Chondrocyte (in vitro differentiated cells): ENCODE measurements at regions not wholly inside any gene's neighbourhood (a gene's known extent, or its start where the extent isn't known, plus 50 kb on each side); places are given as distances from the start of the nearest gene placed in this dataset.
A peak's percentile ranks its signal among the peaks of the same experiment; 100 is the strongest.

Source experiments
- DNase-seq: peaks from one replicate; pipeline ENCODE4 v3.0.0; 2021; ENCODE audit warnings: mixed read lengths, low spot score
- H3K27ac Mint-ChIP-seq: one replicate; pipeline ENCODE4 v1.8.0; 2021; ENCODE audit warnings: mild to moderate bottlenecking, moderate library complexity, mixed read lengths; ENCODE audit not compliant: unreplicated experiment
- H3K27me3 Mint-ChIP-seq: 2 replicates; pipeline ENCODE4 v1.8.0; 2021; ENCODE audit warnings: low read depth, mixed read lengths
- H3K36me3 Mint-ChIP-seq: 2 replicates; pipeline ENCODE4 v1.8.0; 2021; ENCODE audit warnings: low read depth, mixed read lengths
- H3K4me1 Mint-ChIP-seq: 2 replicates; pipeline ENCODE4 v1.8.0; 2021; ENCODE audit warnings: low read depth, mild to moderate bottlenecking, mixed read lengths
- H3K4me3 Mint-ChIP-seq: one replicate; pipeline ENCODE4 v1.8.0; 2021; ENCODE audit warnings: mild to moderate bottlenecking, moderate library complexity, mixed read lengths; ENCODE audit not compliant: unreplicated experiment
- H3K9me3 Mint-ChIP-seq: 2 replicates; pipeline ENCODE4 v1.8.0; 2021; ENCODE audit warnings: low read depth, mixed read lengths
- CTCF ChIP-seq: fragments of 200-600 bp; sonication (generic); IDR thresholded peaks from 2 replicates; pipeline ENCODE4 v1.5.0; 2021; ENCODE audit warnings: antibody characterized with exemption, mild to moderate bottlenecking, moderate library complexity

- DNase-seq: peak; percentile 56
- H3K4me3 Mint-ChIP-seq: no peak overlapping the region
- H3K36me3 Mint-ChIP-seq: no peaks in the 10 kb centered on the region
- H3K9me3 Mint-ChIP-seq: no peaks in the 10 kb centered on the region
- peaks cover 4% of the 10 kb centered on the region for H3K4me1 Mint-ChIP-seq
- no peak overlapping the region for H3K27ac Mint-ChIP-seq
- H3K27me3 Mint-ChIP-seq: peaks cover 13% of the 10 kb centered on the region
- no peak for TF ChIP-seq CTCF
Observed at GRCh38 chr1:22287946-22288520, 145.1 kb upstream of the WNT4 start.

GRCh38 chr1:22288593-22289241 is 145.8 kb upstream of the WNT4 start:
- no peaks in the 10 kb centered on the region for H3K9me3 Mint-ChIP-seq
- no peak for TF ChIP-seq CTCF
- H3K27ac Mint-ChIP-seq: no peak overlapping the region

GRCh38 chr1:22289307-22289995 is 146.6 kb upstream of the WNT4 start:
- Mint-ChIP-seq H3K4me1 (peaks cover 4% of the 10 kb centered on the region), H3K9me3 (no peaks in the 10 kb centered on the region), H3K36me3 (no peaks in the 10 kb centered on the region), H3K27me3 (peaks cover 5% of the 10 kb centered on the region), H3K4me3 (no peak overlapping the region), H3K27ac (no peak overlapping the region)
- DNase-seq: peak; percentile 40
- no peak for TF ChIP-seq CTCF

More at GRCh38 chr1:22288593-22289241, 145.8 kb upstream of the WNT4 start:
- peaks cover 4% of the 10 kb centered on the region for H3K4me1 Mint-ChIP-seq
- DNase-seq: no peak
- H3K36me3 Mint-ChIP-seq: no peaks in the 10 kb centered on the region
- no peak overlapping the region for H3K4me3 Mint-ChIP-seq
- peaks cover 9% of the 10 kb centered on the region for H3K27me3 Mint-ChIP-seq

GRCh38 chr1:22290157-22290556 is 147.3 kb upstream of the WNT4 start:
- no peak for TF ChIP-seq CTCF
- DNase-seq: no peak
- Mint-ChIP-seq H3K27ac (no peak overlapping the region), H3K9me3 (no peaks in the 10 kb centered on the region), H3K4me3 (no peak overlapping the region), H3K4me1 (peaks cover 4% of the 10 kb centered on the region), H3K36me3 (no peaks in the 10 kb centered on the region), H3K27me3 (peaks cover 3% of the 10 kb centered on the region)

GRCh38 chr1:22290611-22291010 is 147.7 kb upstream of the WNT4 start:
- peaks cover 4% of the 10 kb centered on the region for H3K4me1 Mint-ChIP-seq
- H3K9me3 Mint-ChIP-seq: no peaks in the 10 kb centered on the region
- TF ChIP-seq CTCF: no peak
- peak; percentile 54 for DNase-seq
- no peaks in the 10 kb centered on the region for H3K36me3 Mint-ChIP-seq
- H3K27ac Mint-ChIP-seq: no peak overlapping the region
- H3K27me3 Mint-ChIP-seq: peaks cover 3% of the 10 kb centered on the region
- H3K4me3 Mint-ChIP-seq: no peak overlapping the region
